Naive thymus-derived CD8-positive, alpha-beta T cell (primary cell): ENCODE measurements at regions not wholly inside any gene's neighbourhood (a gene's known extent, or its start where the extent isn't known, plus 50 kb on each side); places are given as distances from the start of the nearest gene placed in this dataset.

Experiments used
- ATAC-seq, 2 donors: fragments of 150-1000 bp; cut with Tn5 transposase in 1 of 2; sonication (Bioruptor Pico), chemical (Tn5 transposase) in 1 of 2; 1 replicate in 1 of 2; 2 replicates in 1 of 2; pipeline ENCODE4 v1.10.0; 2021; ENCODE audit warnings: mild to moderate bottlenecking in 2 of 2, moderate library complexity in 2 of 2
- POLR2A ChIA-PET: fragments of 350-600 bp; sonication (Branson Sonifier 250); formaldehyde crosslinking; loops from one replicate; lab custom pipeline; 2021; ENCODE audit warnings: antibody characterized with exemption; lab: Charles Lee
- DNase-seq, 10 donors: peaks; one replicate each; pipeline versions ENCODE4 v3.0.0 to v3.0.0-alpha.2; 2020 to 2022
- H3K27ac Mint-ChIP-seq, 10 donors: one replicate each; pipeline ENCODE4 v1.8.0; 2020 to 2022; ENCODE audit warnings: mild to moderate bottlenecking in 10 of 10, mixed read lengths in 10 of 10, moderate library complexity in 4 of 10, inconsistent platforms in 1 of 10
- H3K27me3 Mint-ChIP-seq, 5 donors: one replicate each; pipeline ENCODE4 v1.8.0; 2021 to 2022; ENCODE audit warnings: mixed read lengths in 5 of 5
- H3K36me3 Mint-ChIP-seq, 3 donors: one replicate each; pipeline ENCODE4 v1.8.0; 2020 to 2022; ENCODE audit warnings: mixed read lengths in 3 of 3, mild to moderate bottlenecking in 2 of 3, inconsistent platforms in 1 of 3
- H3K4me1 Mint-ChIP-seq, 4 donors: one replicate each; pipeline ENCODE4 v1.8.0; 2021 to 2022; ENCODE audit warnings: mixed read lengths in 4 of 4
- H3K4me3 Mint-ChIP-seq, 10 donors: one replicate each; pipeline ENCODE4 v1.8.0; 2020 to 2022; ENCODE audit warnings: mild to moderate bottlenecking in 10 of 10, mixed read lengths in 10 of 10, moderate library complexity in 6 of 10, inconsistent platforms in 1 of 10
- H3K9me3 Mint-ChIP-seq, 9 donors: one replicate each; pipeline ENCODE4 v1.8.0; 2020 to 2022; ENCODE audit warnings: mixed read lengths in 9 of 9, mild to moderate bottlenecking in 3 of 9, inconsistent platforms in 1 of 9, moderate library complexity in 1 of 9

DNA sequence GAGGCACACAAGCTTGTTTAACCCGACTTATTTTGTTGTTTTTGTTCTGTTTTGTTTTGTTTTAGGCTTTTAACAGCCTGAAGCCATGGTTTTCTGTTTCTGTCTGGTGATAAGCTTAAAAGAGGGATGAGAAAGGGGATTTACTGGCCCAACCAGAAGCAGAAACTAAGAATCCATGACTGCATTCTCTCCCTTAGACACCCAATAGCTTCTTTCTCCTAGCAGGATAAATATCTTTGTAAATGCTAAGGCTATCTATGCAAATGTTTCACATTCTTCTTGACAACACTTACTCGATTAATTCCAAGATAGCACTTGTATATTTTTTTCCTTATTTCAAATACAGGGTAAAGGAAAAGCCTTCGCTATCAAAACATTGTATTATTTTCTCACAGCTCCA is 53.7 kb upstream of the SMAD1 start:
- Mint-ChIP-seq H3K9me3 (peaks cover 1 to 17% (median 6%) of the 10 kb centered on the region in 9 donors), H3K4me1 (no peaks in the 10 kb centered on the region), H3K27ac (no peak overlapping the region), H3K27me3 (peaks cover 0 to 7% (median 0%) of the 10 kb centered on the region in 5 donors), H3K36me3 (peaks cover 0 to 5% (median 0%) of the 10 kb centered on the region in 3 donors), H3K4me3 (no peak overlapping the region)
- ATAC-seq (no peak), DNase-seq (no peak)
- POLR2A ChIA-PET, result no interaction called here

DNA sequence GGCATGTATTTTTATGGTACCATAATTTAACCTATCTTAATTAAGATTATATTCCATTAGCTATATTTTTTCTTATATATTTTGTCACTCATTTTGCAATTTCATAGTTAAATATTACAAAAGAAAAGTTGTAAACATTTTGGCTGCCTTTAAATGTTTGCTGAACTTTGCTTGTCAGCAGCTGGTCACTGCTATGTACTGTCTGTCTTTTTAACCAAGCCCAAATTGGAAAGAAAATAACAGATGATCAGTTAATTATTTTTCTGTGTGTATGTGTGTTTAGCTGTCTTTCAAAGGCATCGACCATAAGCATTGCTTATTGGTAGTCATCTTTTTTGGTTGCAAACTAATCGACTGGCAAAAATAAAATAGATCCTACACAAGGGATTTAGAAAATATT is 54.4 kb upstream of the SMAD1 start:
- Mint-ChIP-seq H3K9me3 (peaks cover 0 to 14% (median 6%) of the 10 kb centered on the region in 9 donors), H3K4me3 (no peak overlapping the region), H3K27ac (no peak overlapping the region), H3K4me1 (no peaks in the 10 kb centered on the region), H3K36me3 (peaks cover 0 to 3% (median 0%) of the 10 kb centered on the region in 3 donors), H3K27me3 (peaks cover 0 to 3% (median 0%) of the 10 kb centered on the region in 5 donors)
- ATAC-seq, result no peak
- POLR2A ChIA-PET, result no interaction called here
- no peak for DNase-seq

DNA sequence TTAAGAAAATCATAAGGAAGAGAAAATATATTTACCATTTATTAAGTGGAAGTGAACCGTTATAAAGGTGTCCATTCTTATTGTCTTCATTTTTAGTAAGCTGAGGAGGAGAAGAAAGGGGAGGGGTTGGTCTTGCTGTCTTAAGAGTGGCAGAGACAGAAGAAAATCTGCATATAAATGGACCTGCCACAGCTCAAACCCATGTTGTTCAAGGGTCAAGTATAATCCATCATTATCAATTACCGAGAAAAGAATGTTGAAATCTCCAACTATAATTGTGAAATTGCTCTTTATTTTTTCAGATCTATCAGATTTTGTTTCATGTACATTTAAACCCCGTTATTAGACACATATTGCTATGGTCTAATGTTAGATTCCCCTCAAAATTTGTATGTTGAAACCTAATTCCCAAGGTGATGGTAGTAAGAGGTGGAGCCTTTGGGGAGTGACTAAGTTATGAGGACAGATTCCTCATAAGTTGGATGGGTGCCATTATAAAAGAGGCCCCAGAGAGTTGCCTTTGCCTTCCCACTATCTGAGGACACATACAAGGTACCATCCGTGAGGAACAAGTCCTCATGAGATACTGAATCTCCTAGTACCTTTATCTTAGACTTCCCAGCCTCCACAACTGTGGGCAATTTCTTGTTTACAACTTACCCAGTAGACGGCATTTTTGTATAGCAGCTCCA is 58.5 kb upstream of the SMAD1 start:
- no peak overlapping the region for H3K27ac Mint-ChIP-seq
- H3K27me3 Mint-ChIP-seq, result peaks cover 0 to 5% (median 3%) of the 10 kb centered on the region in 5 donors
- peaks cover 0 to 3% (median 0%) of the 10 kb centered on the region in 3 donors for H3K36me3 Mint-ChIP-seq
- POLR2A ChIA-PET, result no interaction called here
- H3K4me3 Mint-ChIP-seq, result no peak overlapping the region
- DNase-seq (no peak), ATAC-seq (no peak)
- H3K9me3 Mint-ChIP-seq, result peaks cover 0 to 14% (median 6%) of the 10 kb centered on the region in 9 donors
- no peaks in the 10 kb centered on the region for H3K4me1 Mint-ChIP-seq

DNA sequence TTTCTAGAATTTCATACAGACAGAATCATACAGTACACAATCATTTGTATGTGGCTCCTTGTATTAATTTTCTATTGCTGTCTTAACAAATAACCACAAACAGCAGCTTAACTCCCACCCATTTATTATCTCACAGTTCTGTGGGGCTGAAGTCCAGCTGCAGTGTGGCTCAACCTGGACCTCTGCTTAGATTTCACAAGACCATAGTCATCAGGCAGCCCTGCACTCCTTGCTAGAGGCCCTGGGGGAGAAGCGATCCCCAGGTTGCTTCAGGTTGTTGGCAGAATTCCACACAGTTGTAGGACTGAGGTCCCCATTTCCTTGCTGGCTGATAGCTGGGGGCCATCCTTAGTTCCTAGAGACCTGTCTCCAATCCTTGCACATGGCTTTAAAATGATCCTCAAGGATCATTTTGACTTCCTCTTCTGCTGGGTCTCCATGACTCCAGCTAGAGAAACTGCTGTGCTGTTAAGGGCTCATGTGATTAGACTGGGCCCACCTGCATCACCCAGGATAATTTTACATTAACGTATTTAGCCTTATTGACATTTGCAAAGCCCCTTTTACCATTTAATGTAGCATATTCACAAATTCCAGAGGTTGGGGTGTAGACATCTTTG is 60.9 kb upstream of the SMAD1 start:
- ATAC-seq (no peak), DNase-seq (no peak)
- peaks cover 0 to 14% (median 6%) of the 10 kb centered on the region in 9 donors for H3K9me3 Mint-ChIP-seq
- peaks cover 0 to 3% (median 0%) of the 10 kb centered on the region in 3 donors for H3K36me3 Mint-ChIP-seq
- no peaks in the 10 kb centered on the region for H3K4me1 Mint-ChIP-seq
- H3K27ac Mint-ChIP-seq, result no peak overlapping the region
- peaks cover 2 to 16% (median 4%) of the 10 kb centered on the region in 5 donors for H3K27me3 Mint-ChIP-seq
- H3K4me3 Mint-ChIP-seq, result no peak overlapping the region
- POLR2A ChIA-PET, result no interaction called here

DNA sequence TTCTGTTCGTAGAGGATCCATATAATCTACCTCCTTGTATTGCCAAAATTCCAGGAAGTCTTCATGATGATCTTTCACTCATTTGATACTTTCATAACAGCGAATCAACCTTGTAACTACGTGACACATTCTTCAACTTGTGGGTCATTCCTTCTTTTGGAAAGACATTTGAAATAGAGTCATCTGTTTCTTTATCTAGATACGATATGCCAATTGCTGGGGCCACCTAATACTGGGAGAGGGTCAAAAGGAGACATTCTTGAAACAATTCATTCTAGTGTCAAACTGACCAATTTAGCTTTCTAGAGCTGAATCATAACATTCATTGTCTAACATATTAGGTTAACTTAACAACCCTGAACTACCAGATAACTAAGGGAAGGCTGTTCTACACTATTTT is 62.9 kb upstream of the SMAD1 start:
- DNase-seq (no peak), ATAC-seq (no peak)
- POLR2A ChIA-PET, result no interaction called here
- Mint-ChIP-seq H3K9me3 (peaks cover 0 to 5% (median 3%) of the 10 kb centered on the region in 9 donors), H3K4me1 (no peaks in the 10 kb centered on the region), H3K27me3 (peaks cover 2 to 19% (median 7%) of the 10 kb centered on the region in 5 donors), H3K4me3 (no peak overlapping the region), H3K27ac (no peak overlapping the region), H3K36me3 (peaks cover 0 to 3% (median 0%) of the 10 kb centered on the region in 3 donors)

DNA sequence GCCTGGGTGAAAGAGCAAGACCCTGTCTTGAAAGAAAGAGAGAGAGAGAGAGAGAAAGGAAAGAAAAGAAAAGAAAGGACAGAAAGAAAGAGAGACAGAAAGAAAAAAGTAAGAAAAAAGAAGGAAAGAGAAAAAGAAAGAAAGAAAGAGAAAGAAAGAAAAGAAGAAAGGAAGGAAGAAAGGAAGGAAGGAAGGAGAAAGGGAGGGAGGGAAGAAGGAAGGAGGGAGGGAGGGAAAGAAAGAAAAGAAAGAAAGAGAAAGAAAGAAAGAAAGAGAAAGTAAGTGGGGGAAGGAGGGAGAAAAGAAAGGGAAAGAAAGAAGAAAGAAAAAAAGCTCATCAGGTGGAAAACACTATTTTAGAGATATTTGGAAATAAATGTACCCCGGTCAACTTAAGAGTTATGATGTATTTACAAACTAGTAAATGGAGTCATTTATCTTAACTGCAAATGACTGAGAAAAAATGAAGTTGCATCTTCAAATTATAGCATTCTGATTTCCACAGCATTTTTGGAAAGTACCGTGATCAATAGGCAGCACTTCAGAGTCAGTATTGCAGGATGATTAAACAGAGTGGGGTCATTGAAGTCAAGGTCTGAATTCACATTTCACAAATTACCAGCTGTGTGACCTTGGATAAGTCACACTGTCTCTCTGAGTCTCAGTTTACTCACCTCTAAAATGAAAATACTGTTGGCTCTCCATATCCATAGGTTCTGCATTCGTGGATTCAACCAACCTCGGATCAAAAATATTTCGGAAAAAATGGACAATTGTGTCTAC is 64.1 kb upstream of the SMAD1 start:
- Mint-ChIP-seq H3K9me3 (no peaks in the 10 kb centered on the region), H3K4me1 (no peaks in the 10 kb centered on the region), H3K36me3 (no peaks in the 10 kb centered on the region), H3K27ac (no peak overlapping the region), H3K27me3 (peaks cover 4 to 19% (median 7%) of the 10 kb centered on the region in 5 donors), H3K4me3 (no peak overlapping the region)
- no peak for DNase-seq
- no peak for ATAC-seq
- POLR2A ChIA-PET, result no interaction called here

DNA sequence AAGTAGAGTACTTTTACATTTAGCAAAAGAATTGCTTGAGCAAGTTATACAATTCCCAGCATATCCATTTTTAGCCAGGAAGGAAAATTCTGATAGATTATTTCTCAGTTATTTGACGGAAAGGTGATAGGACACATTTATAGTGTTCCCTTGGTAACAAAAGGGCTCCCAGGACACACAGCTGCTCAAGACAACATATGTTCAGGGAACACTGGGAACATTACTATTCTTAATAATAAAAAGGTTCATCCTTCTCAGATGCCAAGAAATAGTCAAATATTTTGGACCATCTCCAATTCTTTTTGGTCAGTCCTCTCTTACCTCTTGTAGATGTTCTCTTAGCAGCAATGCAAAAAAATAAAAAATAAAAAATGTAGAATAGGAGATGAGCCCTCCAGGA is 66.8 kb upstream of the SMAD1 start:
- POLR2A ChIA-PET, result no interaction called here
- Mint-ChIP-seq H3K4me1 (no peaks in the 10 kb centered on the region), H3K36me3 (no peaks in the 10 kb centered on the region), H3K4me3 (no peak overlapping the region), H3K9me3 (peaks cover 0 to 2% (median 0%) of the 10 kb centered on the region in 9 donors), H3K27ac (no peak overlapping the region), H3K27me3 (peaks cover 4 to 19% (median 7%) of the 10 kb centered on the region in 5 donors)
- ATAC-seq (no peak), DNase-seq (no peak)

DNA sequence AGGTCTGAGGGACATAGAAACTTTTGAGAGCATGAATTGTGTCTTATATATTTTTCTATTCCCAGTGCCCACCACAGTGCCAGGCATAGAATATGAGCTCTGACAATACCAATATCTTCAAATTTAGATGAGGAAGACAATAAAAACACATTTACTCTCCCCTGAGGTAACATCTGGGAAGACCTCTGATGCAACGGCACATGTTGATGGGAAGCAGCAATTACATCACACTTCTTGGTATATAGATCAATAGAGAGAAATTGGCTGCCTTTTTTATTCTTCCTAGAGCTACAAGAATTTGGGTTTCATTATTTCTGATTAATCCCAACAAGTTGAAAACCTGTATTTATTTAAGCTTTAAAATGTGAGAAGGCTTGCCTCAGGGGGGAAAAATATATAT is 67.4 kb upstream of the SMAD1 start:
- Mint-ChIP-seq H3K4me1 (no peaks in the 10 kb centered on the region), H3K27me3 (peaks cover 2 to 19% (median 7%) of the 10 kb centered on the region in 5 donors), H3K36me3 (no peaks in the 10 kb centered on the region), H3K27ac (no peak overlapping the region), H3K9me3 (peaks cover 0 to 2% (median 0%) of the 10 kb centered on the region in 9 donors), H3K4me3 (no peak overlapping the region)
- DNase-seq (no peak), ATAC-seq (no peak)
- POLR2A ChIA-PET, result no interaction called here

DNA sequence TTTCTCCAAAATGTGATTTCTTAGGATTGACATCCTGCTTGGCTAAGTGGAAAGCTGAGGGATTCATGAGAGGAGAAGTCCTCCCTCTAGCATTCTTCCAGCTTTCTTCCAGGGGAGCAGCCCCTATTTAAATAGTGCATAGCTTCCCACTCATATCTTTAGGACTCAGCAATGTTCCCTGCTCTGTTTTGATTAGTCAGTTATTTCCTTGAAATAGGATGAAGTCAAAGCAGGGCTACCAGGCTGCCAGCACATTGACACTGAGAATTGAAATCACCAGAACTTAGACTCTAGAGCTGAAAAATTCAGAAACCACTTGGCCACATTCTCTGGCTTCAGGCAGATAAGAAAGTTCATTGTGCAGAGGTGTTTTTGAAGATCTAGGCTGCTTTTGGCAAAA is 74.7 kb upstream of the SMAD1 start:
- no peaks in the 10 kb centered on the region for H3K36me3 Mint-ChIP-seq
- no peak overlapping the region for H3K27ac Mint-ChIP-seq
- no peak for DNase-seq
- H3K9me3 Mint-ChIP-seq, result peaks cover 0 to 4% (median 0%) of the 10 kb centered on the region in 9 donors
- no peak for ATAC-seq
- H3K27me3 Mint-ChIP-seq, result peaks cover 0 to under 1% (median 0%) of the 10 kb centered on the region in 5 donors
- POLR2A ChIA-PET, result no interaction called here
- H3K4me3 Mint-ChIP-seq, result no peak overlapping the region
- no peaks in the 10 kb centered on the region for H3K4me1 Mint-ChIP-seq

DNA sequence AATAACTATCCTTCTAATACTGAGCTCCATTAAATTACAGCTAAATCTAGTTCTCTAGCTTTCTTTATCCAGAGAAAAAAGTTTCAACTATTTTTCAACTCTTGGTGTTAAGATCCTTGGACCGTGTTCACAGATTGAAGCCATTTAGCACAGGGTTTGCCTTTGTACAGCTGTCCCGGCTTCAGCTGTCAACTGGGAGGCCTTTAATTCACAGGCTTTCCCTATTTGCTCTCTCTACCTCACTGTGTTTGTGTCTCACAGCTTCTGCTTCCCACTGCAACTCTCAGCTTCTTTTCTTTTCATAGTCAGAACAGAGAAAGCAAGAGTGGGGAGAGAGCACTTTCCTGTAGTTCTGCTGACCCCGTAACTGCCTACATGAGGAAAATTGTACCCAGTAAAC is 76.9 kb upstream of the SMAD1 start:
- H3K27me3 Mint-ChIP-seq, result peaks cover 0 to 22% (median 10%) of the 10 kb centered on the region in 5 donors
- no peak for DNase-seq
- no peak for ATAC-seq
- H3K4me3 Mint-ChIP-seq, result no peak overlapping the region
- no peak overlapping the region for H3K27ac Mint-ChIP-seq
- peaks cover 0 to 4% (median 0%) of the 10 kb centered on the region in 3 donors for H3K36me3 Mint-ChIP-seq
- H3K4me1 Mint-ChIP-seq, result no peaks in the 10 kb centered on the region
- H3K9me3 Mint-ChIP-seq, result peaks cover 0 to 7% (median 0%) of the 10 kb centered on the region in 9 donors
- POLR2A ChIA-PET, result no interaction called here

DNA sequence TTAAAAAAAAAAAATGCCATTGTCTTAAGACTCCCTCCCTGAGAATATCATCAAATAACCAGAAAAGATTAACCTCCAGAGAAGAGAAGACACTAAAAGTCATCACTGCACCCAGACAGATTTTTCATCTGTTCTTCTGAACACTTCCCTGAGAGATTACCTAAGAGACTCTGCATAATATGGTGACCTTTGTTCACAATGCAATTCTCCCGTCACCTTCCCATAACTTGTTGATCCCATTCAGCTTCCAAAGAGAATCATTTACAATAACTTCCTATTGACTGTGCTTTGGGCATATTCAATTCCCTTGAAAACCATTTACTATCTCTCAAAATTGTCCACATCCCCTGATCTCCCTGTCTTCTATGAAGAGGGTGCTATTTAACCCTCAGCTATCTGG is 85.1 kb upstream of the SMAD1 start:
- POLR2A ChIA-PET, result no interaction called here
- no peak for DNase-seq
- Mint-ChIP-seq H3K36me3 (peaks cover 0 to 4% (median 0%) of the 10 kb centered on the region in 3 donors), H3K4me1 (no peaks in the 10 kb centered on the region), H3K9me3 (peaks cover 0 to 4% (median 0%) of the 10 kb centered on the region in 9 donors), H3K27ac (no peak overlapping the region), H3K4me3 (no peak overlapping the region), H3K27me3 (peaks cover under 1 to 26% (median 13%) of the 10 kb centered on the region in 5 donors)
- no peak for ATAC-seq

DNA sequence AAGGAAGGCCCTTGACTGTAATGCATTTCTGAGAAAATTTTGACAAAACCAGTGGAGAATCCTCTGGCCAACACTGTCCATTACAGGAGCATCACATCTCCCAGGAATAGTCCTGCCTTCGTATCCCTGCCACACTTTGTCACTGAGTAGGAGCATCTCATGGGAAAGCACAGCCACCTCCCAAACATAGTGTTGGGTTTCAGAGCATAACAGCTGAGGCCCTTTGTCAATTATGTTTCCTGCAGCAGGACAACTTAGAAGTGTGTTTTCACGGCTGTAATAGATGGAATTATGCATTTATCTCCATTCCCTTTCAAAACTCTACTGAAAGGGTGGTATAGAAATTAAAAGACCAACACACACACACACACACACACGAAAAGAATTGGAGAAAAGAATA is 91.1 kb upstream of the SMAD1 start:
- DNase-seq, result no peak
- Mint-ChIP-seq H3K4me3 (no peak overlapping the region), H3K36me3 (peaks cover 0 to 1% (median 0%) of the 10 kb centered on the region in 3 donors), H3K4me1 (peaks cover 0 to 5% (median 3%) of the 10 kb centered on the region in 4 donors), H3K9me3 (peaks cover 0 to 2% (median 0%) of the 10 kb centered on the region in 9 donors), H3K27me3 (peaks cover 16 to 45% (median 23%) of the 10 kb centered on the region in 5 donors), H3K27ac (no peak overlapping the region)
- POLR2A ChIA-PET, result no interaction called here
- no peak for ATAC-seq

DNA sequence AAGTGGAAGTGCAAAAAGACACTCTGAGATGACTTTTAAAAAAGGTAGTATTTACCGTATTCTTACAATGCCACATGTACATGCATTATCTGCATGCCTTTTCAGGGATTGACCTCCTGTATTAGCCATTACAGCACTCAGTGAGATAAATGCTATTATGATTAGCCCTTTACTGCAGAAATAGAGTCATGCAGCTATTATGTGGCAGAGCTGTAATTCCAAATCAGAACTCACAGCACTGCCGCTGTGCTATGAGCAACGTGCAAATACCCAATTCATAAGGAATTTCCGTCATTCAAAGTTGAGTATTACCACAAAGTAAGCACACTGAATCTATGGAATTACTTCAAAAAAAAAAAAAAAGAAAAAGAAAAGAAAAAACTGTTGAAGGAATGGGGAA is 92.1 kb upstream of the SMAD1 start:
- no peak for ATAC-seq
- no peak for DNase-seq
- POLR2A ChIA-PET, result no interaction called here
- H3K4me3 Mint-ChIP-seq, result no peak overlapping the region
- peaks cover 16 to 45% (median 25%) of the 10 kb centered on the region in 5 donors for H3K27me3 Mint-ChIP-seq
- peaks cover 0 to 11% (median 0%) of the 10 kb centered on the region in 3 donors for H3K36me3 Mint-ChIP-seq
- H3K9me3 Mint-ChIP-seq, result peaks cover 0 to 11% (median 6%) of the 10 kb centered on the region in 9 donors
- H3K4me1 Mint-ChIP-seq, result peaks cover 0 to 5% (median 3%) of the 10 kb centered on the region in 4 donors
- no peak overlapping the region for H3K27ac Mint-ChIP-seq
